Muscle of leg (tissue), 3 donors: ENCODE measurements at regions not wholly inside any gene's neighbourhood (a gene's known extent, or its start where the extent isn't known, plus 50 kb on each side); places are given as distances from the start of the nearest gene placed in this dataset.

Experiments
- DNase-seq: peaks from one replicate; pipeline ENCODE4 v3.0.0; 2013
- H3K27ac ChIP-seq: one replicate; pipeline ENCODE4 v1.5.1; 2013; ENCODE audit warnings: mild to moderate bottlenecking, low read length, control low read depth
- H3K27me3 ChIP-seq: one replicate; pipeline ENCODE4 v1.6.1; 2013; ENCODE audit warnings: low read length; ENCODE audit not compliant: control insufficient read depth, insufficient read depth
- H3K36me3 ChIP-seq: one replicate; pipeline ENCODE4 v1.6.1; 2013; ENCODE audit warnings: low read length; ENCODE audit not compliant: control insufficient read depth, insufficient read depth
- H3K4me1 ChIP-seq: one replicate; pipeline ENCODE4 v1.6.1; 2013; ENCODE audit warnings: low read length; ENCODE audit not compliant: control insufficient read depth, insufficient read depth
- H3K4me3 ChIP-seq: one replicate; pipeline ENCODE4 v1.5.1; 2013; ENCODE audit warnings: low read length, control low read depth
- H3K9me3 ChIP-seq: replicated peaks from 2 replicates; pipeline ENCODE4 v1.6.1; 2013; ENCODE audit warnings: low read depth, low read length; ENCODE audit not compliant: control insufficient read depth
- WGBS: methylation state at CpG from one replicate; pipeline ENCODE4 v1.1.5; 2013; ENCODE audit warnings: missing lambda C conversion rate; ENCODE audit not compliant: insufficient coverage; 5-methylcytosine and 5-hydroxymethylcytosine counted together

DNA sequence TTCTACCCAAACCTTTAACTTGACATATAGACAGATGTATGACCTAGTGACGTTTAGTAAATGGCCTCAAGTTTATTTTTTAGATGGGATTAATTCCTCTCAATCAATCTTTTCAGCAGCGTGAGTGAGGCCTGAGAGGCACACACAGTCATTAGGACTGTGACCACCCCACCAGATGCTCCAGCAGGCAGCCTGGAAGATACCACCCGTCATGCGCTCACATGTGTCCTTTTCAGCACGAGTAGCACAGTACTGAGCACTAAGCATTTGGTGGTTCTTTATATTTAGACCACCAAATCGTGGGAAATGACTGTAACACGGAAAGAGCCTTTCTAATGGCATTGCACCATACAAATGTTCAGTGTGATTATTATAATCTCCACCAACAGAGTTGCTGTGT is 354.6 kb upstream of the DDI1 start:
- H3K9me3 ChIP-seq = peaks cover 2% of the 10 kb centered on the region
- H3K4me1 ChIP-seq = peaks cover 4% of the 10 kb centered on the region
- H3K27me3 ChIP-seq = no peaks in the 10 kb centered on the region
- no CpG with 5 or more reads among the region's 7 CpGs for WGBS
- H3K4me3 ChIP-seq = no peak overlapping the region
- no peak for DNase-seq
- no peak overlapping the region for H3K27ac ChIP-seq
- H3K36me3 ChIP-seq = no peaks in the 10 kb centered on the region

GRCh38 chr11:103682318-103683184 is 353.9 kb upstream of the DDI1 start:
- peaks cover 2% of the 10 kb centered on the region for H3K9me3 ChIP-seq
- peak overlapping the region; percentile 64 for H3K27ac ChIP-seq
- no peaks in the 10 kb centered on the region for H3K36me3 ChIP-seq
- peaks cover 4% of the 10 kb centered on the region for H3K4me1 ChIP-seq
- no peak overlapping the region for H3K4me3 ChIP-seq
- H3K27me3 ChIP-seq = no peaks in the 10 kb centered on the region
- peak; percentile 96 for DNase-seq
- WGBS = 50% methylated on average over 2 of the region's 8 CpGs

DNA sequence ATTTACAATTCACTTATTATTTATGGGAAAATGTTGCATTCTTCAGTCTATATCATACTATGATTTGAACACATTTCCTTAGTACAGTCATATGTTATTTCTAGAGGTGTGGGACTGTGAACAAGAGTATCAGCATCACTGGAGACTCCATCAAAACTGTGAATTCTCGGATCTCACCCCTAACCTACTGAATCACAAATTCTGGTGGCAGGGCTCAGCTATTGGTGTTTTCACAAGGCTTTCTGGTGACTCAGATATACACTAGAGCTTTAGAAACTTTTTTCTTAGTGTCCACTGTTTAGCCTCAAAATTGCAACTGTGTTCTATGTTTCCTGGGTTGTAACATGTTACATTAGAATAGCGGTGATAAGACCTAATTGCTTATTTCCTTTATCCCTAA is 352.9 kb upstream of the DDI1 start:
- Histone ChIP-seq H3K4me3 (no peak overlapping the region), H3K4me1 (peaks cover 4% of the 10 kb centered on the region), H3K27me3 (no peaks in the 10 kb centered on the region), H3K9me3 (peaks cover 2% of the 10 kb centered on the region), H3K36me3 (no peaks in the 10 kb centered on the region), H3K27ac (no peak overlapping the region)
- no CpG with 5 or more reads among the region's 2 CpGs for WGBS
- DNase-seq = no peak

DNA sequence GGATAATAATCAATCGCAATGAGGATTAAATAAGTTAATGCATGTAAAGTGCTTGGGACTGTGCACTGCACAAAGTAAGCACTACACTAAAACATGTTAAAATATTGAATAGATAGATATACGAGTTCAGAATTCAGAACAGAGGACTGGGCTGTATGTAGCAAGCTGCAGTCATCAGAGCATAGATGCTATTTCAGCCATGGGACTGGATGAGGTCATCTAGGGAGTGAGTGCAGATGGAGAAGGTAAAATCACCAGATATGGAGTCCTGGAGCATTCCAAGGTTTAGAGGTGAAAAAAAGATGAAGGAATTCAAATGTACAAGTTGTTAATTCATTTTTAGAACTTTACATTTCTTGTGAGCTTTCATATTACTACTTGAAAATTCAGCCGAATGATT is 347.5 kb upstream of the DDI1 start:
- Histone ChIP-seq H3K27me3 (no peaks in the 10 kb centered on the region), H3K4me1 (no peaks in the 10 kb centered on the region), H3K4me3 (no peak overlapping the region), H3K36me3 (no peaks in the 10 kb centered on the region), H3K9me3 (peaks cover 2% of the 10 kb centered on the region), H3K27ac (no peak overlapping the region)
- 89% methylated on average over 1 of the region's 3 CpGs for WGBS
- no peak for DNase-seq

DNA sequence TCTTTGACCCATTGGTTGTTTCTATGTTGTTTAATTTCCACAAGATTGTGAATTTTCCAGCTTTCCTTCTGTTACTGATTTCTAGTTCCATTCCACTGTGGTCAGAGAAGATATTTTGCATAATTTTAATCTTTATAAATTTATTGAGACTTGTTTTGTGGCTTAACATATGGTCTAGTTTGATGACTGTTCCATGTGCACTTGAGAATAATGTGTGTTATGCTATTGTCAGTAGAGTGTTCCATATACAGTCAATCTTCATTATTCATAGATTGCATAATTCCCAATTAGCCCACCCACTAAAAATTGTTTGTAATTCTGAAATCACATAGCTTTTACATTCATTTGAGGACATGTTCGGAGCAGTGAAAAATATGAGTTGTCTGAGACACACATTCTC is 346.1 kb upstream of the DDI1 start:
- Histone ChIP-seq H3K4me1 (no peaks in the 10 kb centered on the region), H3K4me3 (no peak overlapping the region), H3K9me3 (peaks cover 2% of the 10 kb centered on the region), H3K27ac (no peak overlapping the region), H3K27me3 (no peaks in the 10 kb centered on the region), H3K36me3 (no peaks in the 10 kb centered on the region)
- no peak for DNase-seq
- WGBS = no CpG with 5 or more reads among the region's 1 CpG

DNA sequence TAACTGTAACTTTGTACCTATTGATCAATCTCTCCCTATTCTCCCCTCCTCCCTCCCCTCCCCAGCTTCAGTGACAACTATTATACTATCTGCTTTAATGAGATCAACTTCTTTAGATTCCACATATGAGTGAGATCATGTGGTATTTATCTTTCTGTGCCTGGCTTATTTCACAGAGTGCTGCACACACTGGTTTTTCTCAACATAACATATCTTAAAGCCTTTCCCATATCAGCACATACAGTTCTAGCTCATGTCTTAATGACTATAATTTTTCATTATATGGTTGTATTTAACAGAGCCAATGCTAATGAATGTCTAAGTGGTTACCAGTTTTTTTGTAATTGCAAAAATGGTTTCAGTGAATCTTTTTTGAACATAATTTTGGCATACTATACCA is 340.3 kb upstream of the DDI1 start:
- no peak overlapping the region for H3K27ac ChIP-seq

DNA sequence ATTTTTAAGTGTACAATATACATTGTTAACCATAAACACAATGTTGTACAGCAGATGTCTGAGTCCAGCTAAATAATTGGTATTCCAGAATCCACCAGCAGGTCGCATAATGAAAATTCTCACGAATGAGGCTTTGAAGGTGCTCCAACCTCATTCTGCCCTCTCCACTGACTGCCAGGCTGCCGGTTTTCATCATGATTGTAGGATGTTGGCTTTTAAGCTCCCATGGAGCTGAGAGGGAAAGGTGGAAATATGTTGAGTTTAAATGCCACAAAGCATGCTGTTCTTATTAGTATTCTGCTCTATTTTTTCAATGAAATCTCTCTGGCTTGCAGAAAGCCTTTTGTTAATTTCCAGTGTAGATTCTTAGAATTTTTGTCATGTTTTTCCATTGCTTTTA is 337.2 kb upstream of the DDI1 start:
- H3K27me3 ChIP-seq = no peaks in the 10 kb centered on the region
- no peaks in the 10 kb centered on the region for H3K36me3 ChIP-seq
- no peak overlapping the region for H3K4me3 ChIP-seq
- H3K9me3 ChIP-seq = no peaks in the 10 kb centered on the region
- H3K27ac ChIP-seq = no peak overlapping the region
- no peaks in the 10 kb centered on the region for H3K4me1 ChIP-seq
- WGBS = no CpG with 5 or more reads among the region's 3 CpGs
- DNase-seq = peak; percentile 10

More for the DNA sequence above, 340.3 kb upstream of the DDI1 start:
- H3K4me3 ChIP-seq = no peak overlapping the region
- H3K27me3 ChIP-seq = no peaks in the 10 kb centered on the region
- DNase-seq = no peak
- H3K9me3 ChIP-seq = no peaks in the 10 kb centered on the region
- H3K36me3 ChIP-seq = no peaks in the 10 kb centered on the region
- H3K4me1 ChIP-seq = no peaks in the 10 kb centered on the region

DNA sequence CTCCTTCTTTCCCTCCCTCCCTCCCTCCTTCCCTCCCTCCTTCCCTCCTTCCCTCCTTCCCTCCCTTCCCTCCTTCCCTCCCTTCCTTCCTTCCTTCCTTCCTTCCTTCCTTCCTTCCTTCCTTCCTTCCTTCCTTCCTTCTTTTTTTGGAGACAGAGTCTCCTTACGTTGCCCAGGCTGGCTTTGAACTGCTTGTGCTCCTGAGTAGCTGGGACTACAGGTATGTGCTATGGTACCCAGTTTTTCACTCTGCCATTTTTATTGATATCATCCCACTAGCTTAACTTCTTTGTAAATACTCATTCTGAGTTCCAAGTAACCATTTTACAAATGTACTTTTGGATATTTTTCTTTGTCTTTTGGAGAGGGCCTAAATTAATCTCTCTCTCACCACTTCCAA is 336.8 kb upstream of the DDI1 start:
- WGBS = no CpG with 5 or more reads among the region's 1 CpG
- Histone ChIP-seq H3K36me3 (no peaks in the 10 kb centered on the region), H3K27ac (no peak overlapping the region), H3K27me3 (no peaks in the 10 kb centered on the region), H3K4me3 (no peak overlapping the region), H3K4me1 (no peaks in the 10 kb centered on the region), H3K9me3 (no peaks in the 10 kb centered on the region)
- DNase-seq = no peak

- Histone ChIP-seq H3K36me3 (no peaks in the 10 kb centered on the region), H3K27ac (no peak overlapping the region), H3K27me3 (no peaks in the 10 kb centered on the region), H3K4me1 (no peaks in the 10 kb centered on the region), H3K9me3 (no peaks in the 10 kb centered on the region), H3K4me3 (no peak overlapping the region)
- WGBS = 11% methylated on average over 1 of the region's 1 CpG
- peak; percentile 35 for DNase-seq
These were observed 335.8 kb upstream of the DDI1 start for GRCh38 chr11:103700622-103701021.

DNA sequence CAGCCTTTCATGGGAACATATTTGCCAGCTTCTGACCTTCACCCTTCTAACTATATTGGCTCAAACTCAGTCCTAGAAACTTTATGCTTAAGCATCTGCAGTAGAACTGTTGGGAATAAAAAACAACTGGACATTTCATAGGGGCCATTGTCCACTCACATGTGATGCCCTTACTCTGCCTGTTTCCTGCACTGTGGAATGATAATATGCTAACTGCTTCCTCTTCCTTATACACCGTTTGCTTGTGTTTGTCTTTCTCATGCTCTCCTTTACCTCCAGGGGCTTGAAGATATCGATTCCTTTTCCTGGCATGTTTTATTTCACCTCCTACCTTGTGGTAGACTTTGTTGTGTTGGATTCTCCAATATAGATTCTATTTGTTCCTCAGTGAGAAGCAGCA is 333.0 kb upstream of the DDI1 start:
- no peaks in the 10 kb centered on the region for H3K4me1 ChIP-seq
- H3K4me3 ChIP-seq = no peak overlapping the region
- DNase-seq = no peak
- H3K36me3 ChIP-seq = no peaks in the 10 kb centered on the region
- no CpG with 5 or more reads among the region's 2 CpGs for WGBS
- no peak overlapping the region for H3K27ac ChIP-seq
- H3K9me3 ChIP-seq = no peaks in the 10 kb centered on the region
- no peaks in the 10 kb centered on the region for H3K27me3 ChIP-seq

DNA sequence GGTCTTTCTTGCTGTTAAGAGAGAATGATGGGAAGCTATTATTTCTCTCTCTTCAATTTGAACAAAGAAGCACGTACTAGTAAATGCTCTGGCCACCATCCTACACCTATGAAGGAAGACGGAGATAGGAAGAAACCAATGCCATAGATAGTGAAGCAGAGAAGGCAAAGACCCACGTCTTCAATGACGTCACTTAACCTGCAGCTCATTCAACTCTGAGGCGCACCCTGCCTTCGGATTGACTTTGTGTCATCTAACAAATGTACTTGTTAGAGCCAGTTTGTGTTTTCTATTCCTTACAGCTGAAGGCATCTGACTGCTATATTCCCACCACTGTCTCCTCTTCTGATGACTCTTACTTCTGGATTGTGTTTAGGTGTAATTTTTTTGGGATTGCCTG is 332.5 kb upstream of the DDI1 start:
- no CpG with 5 or more reads among the region's 6 CpGs for WGBS
- Histone ChIP-seq H3K4me3 (no peak overlapping the region), H3K4me1 (no peaks in the 10 kb centered on the region), H3K27me3 (no peaks in the 10 kb centered on the region), H3K36me3 (no peaks in the 10 kb centered on the region), H3K9me3 (no peaks in the 10 kb centered on the region), H3K27ac (no peak overlapping the region)
- no peak for DNase-seq
